GM13977 (cell line): ENCODE measurements at regions not wholly inside any gene's neighbourhood (a gene's known extent, or its start where the extent isn't known, plus 50 kb on each side); places are given as distances from the start of the nearest gene placed in this dataset.

Experiments
- DNase-seq: peaks from one replicate; pipeline ENCODE4 v3.0.0; 2012; ENCODE audit warnings: low spot score
- CTCF ChIP-seq: IDR thresholded peaks from 2 replicates; pipeline ENCODE4 v1.5.1; 2012; ENCODE audit warnings: mild to moderate bottlenecking, control low read depth; ENCODE audit not compliant: insufficient read depth; ENCODE audit errors: extremely low read depth, missing control alignments
- in situ Hi-C: fragments of 300-500 bp; cut with MboI; formaldehyde crosslinking; loops from one replicate; pipeline ENCODE4 v1.12.0; 2022; ENCODE audit warnings: low sequenced_read_pairs, low pct_unique_long_range_greater_than_20kb, mixed read lengths, inconsistent platforms; ENCODE audit not compliant: unreplicated experiment

DNA sequence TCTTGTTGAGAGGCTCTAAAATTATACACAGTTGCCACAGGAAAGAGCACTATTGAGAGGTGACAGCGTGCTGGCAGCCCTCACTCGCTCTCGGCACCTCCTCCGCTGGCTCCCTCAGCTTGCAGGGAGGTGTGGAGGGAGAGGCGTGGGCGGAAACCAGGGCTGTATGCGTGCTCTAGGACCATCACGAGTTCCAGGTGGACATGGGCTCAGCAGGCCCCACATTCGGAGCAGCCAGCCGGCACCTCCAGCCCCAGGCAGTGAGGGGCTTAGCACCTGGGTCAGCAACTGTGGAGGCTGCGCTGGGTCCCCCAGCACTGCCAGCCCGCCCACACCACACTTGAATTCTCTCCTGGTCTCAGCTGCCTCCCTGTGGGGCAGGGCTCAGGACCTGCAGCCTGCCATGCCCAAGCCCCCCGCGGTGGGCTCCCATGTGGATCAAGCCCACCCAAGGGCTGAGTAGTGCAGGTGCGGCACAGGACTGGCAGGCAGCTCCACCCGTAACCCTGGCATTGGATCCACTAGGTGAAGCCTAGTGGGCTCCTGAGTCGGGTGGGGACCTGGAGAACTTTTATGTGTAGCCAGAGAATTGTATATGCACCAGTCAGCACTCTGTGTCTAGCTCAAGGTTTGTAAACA lies 460.6 kb upstream of the ALCAM start:
- DNase-seq, result no peak
- in situ Hi-C loops, result no loop called here
- no peak for TF ChIP-seq CTCF

DNA sequence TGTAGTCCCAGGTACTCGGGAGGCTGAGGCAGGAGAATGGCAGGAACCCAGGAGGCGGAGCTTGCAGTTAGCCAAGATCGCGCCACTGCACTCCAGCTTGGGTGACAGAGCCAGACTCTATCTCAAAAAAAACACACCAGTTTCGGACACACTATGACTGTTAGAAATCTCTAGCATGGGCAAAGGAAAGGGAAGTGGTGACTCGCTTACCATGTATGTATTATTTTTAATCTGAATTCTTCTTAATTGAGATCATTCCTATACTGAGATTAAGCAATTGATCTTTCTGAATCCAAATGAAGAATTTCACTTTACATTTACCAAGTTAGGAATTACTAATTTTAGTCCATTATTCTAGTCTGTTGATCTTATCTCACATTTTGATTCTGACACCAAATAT lies 459.2 kb upstream of the ALCAM start:
- no peak for DNase-seq
- in situ Hi-C loops, result no loop called here
- TF ChIP-seq CTCF, result no peak

- DNase-seq, result no peak
Measured at GRCh38 chr3:104908761-104909160, 457.9 kb upstream of the ALCAM start.

DNA sequence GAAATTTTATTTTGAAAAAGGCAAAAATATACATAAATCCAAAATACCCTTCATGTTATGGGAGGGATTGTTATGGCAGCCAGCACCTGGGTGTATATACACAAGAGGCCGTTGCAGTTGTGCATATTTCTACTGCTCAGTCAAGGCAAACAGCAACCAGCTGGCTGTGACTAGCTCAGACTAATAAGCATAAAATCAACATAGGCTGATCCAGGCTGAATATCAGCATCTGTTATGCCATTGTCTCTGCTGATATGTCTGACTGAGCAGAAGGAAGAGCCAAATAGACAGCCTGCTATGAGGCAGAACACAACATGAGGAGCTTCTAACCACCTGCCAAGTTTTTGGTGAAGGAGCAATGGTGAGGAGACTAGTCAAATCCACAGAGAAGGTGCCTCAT lies 457.5 kb upstream of the ALCAM start:
- in situ Hi-C loops, result no loop called here

More at GRCh38 chr3:104908761-104909160, 457.9 kb upstream of the ALCAM start:
- no peak for TF ChIP-seq CTCF
- in situ Hi-C loops, result no loop called here

DNA sequence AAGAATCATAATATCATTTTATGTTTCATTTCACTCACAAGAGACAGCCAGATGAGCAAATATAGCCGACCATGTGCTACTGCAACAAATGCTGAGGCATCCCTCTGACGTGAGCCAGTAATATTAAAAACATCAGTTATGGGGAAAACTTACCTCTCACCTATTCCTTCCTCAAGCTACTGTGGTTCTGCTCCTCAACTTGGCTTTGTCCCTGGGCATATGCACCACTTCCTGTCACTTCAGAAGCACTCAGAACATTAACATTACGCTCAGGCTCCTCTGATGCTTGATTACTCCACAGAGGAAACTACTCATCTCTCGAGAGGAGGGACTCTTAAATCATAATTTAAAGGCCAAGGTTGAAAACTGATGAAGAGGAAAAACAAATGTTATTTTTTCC lies 457.0 kb upstream of the ALCAM start:
- in situ Hi-C loops, result no loop called here
- no peak for DNase-seq
- TF ChIP-seq CTCF, result no peak

More for the DNA sequence above, 457.5 kb upstream of the ALCAM start:
- DNase-seq, result no peak
- no peak for TF ChIP-seq CTCF

GRCh38 chr3:104911376-104911775 lies 455.3 kb upstream of the ALCAM start:
- TF ChIP-seq CTCF, result no peak
- in situ Hi-C loops, result no loop called here
- no peak for DNase-seq
